ENCODE measurements at regions not wholly inside any gene's neighbourhood (a gene's known extent, or its start where the extent isn't known, plus 50 kb on each side); places are given as distances from the start of the nearest gene placed in this dataset.

DNA sequence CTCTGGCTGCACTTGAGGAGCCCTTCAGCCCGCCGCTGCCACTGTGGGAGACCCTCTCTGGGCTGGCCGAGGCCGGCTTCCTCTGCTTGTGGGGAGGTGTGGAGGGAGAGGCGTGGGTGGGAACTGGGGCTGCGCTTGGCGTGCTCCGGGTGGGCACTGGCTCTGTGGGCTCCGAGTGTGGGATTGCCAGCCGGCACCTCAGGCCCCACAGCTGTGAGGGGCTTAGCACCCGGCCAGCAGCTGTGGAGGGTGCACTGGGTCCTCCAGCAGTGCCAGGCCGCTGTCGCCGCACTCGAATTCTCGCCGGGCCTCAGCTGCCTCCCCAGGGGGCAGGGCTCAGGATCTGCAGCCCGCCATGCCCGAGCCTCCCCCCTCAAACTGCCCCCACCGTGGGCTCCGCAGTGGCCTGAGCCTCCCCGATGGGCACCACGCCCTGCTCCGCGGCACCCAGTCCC is 808.0 kb upstream of the SOX11 start:
- Histone ChIP-seq H3K4me3 (replicated peaks in 1 of 3) (no peak overlapping the region), H3K36me3 (no peaks in the 10 kb centered on the region), H3K27me3 (no peaks in the 10 kb centered on the region), H3K9me3 (no peaks in the 10 kb centered on the region), H3K27ac (no peak overlapping the region), H3K4me1 (peaks cover 3 to 15% of the 10 kb centered on the region in 2 donors)
- no peak for DNase-seq
- intact Hi-C loops (cut with DNase I) = no loop called here
- TF ChIP-seq, protein P1, sequence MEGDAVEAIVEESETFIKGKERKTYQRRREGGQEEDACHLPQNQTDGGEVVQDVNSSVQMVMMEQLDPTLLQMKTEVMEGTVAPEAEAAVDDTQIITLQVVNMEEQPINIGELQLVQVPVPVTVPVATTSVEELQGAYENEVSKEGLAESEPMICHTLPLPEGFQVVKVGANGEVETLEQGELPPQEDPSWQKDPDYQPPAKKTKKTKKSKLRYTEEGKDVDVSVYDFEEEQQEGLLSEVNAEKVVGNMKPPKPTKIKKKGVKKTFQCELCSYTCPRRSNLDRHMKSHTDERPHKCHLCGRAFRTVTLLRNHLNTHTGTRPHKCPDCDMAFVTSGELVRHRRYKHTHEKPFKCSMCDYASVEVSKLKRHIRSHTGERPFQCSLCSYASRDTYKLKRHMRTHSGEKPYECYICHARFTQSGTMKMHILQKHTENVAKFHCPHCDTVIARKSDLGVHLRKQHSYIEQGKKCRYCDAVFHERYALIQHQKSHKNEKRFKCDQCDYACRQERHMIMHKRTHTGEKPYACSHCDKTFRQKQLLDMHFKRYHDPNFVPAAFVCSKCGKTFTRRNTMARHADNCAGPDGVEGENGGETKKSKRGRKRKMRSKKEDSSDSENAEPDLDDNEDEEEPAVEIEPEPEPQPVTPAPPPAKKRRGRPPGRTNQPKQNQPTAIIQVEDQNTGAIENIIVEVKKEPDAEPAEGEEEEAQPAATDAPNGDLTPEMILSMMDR (IDR thresholded peaks at IDR 0.05) = no peak
- TF ChIP-seq POLR2A (IDR thresholded peaks at IDR 0.05) = no peak
- 91% methylated on average over 14 of the region's 25 CpGs; no CpG with 5 or more reads in 1 of the 2 donors for WGBS, 2 donors

- Histone ChIP-seq H3K27ac (no peak overlapping the region), H3K4me3 (replicated peaks in 1 of 3) (no peak overlapping the region), H3K9me3 (no peaks in the 10 kb centered on the region), H3K27me3 (no peaks in the 10 kb centered on the region), H3K4me1 (no peaks in the 10 kb centered on the region), H3K36me3 (no peaks in the 10 kb centered on the region)
- intact Hi-C loops (cut with DNase I) = no loop called here
- DNase-seq = no peak
- TF ChIP-seq, protein P1 (IDR thresholded peaks at IDR 0.05) = no peak
- TF ChIP-seq POLR2A (IDR thresholded peaks at IDR 0.05) = no peak
- WGBS, 2 donors = 75 to 85% methylated on average over 5 of the region's 5 CpGs
These were observed 800.8 kb upstream of the SOX11 start for GRCh38 chr2:4891394-4891793.

- H3K9me3 ChIP-seq = no peaks in the 10 kb centered on the region
- H3K36me3 ChIP-seq = no peaks in the 10 kb centered on the region
- H3K27me3 ChIP-seq = no peaks in the 10 kb centered on the region
- DNase-seq = no peak
- WGBS, 2 donors = 61 to 64% methylated on average over 6 of the region's 6 CpGs
- no peak overlapping the region for H3K27ac ChIP-seq
- no peak overlapping the region for H3K4me3 ChIP-seq (replicated peaks in 1 of 3)
- H3K4me1 ChIP-seq = no peaks in the 10 kb centered on the region
- no peak for TF ChIP-seq POLR2A (IDR thresholded peaks at IDR 0.05)
- TF ChIP-seq, protein P1 (IDR thresholded peaks at IDR 0.05) = no peak
- intact Hi-C loops (cut with DNase I) = no loop called here
These were observed 796.8 kb upstream of the SOX11 start for GRCh38 chr2:4895371-4895770.

GRCh38 chr2:4898706-4899105 is 793.5 kb upstream of the SOX11 start:
- Histone ChIP-seq H3K4me1 (peaks cover 0 to 3% of the 10 kb centered on the region in 2 donors), H3K27me3 (no peaks in the 10 kb centered on the region), H3K9me3 (no peaks in the 10 kb centered on the region), H3K4me3 (replicated peaks in 1 of 3) (no peak overlapping the region), H3K27ac (no peak overlapping the region), H3K36me3 (no peaks in the 10 kb centered on the region)
- intact Hi-C loops (cut with DNase I) = no loop called here
- TF ChIP-seq, protein P1 (IDR thresholded peaks at IDR 0.05) = no peak
- no peak for TF ChIP-seq POLR2A (IDR thresholded peaks at IDR 0.05)
- 84 to 92% methylated on average over 5 of the region's 5 CpGs for WGBS, 2 donors
- DNase-seq = no peak

GRCh38 chr2:4900242-4900641 is 791.9 kb upstream of the SOX11 start:
- no peak for DNase-seq
- Histone ChIP-seq H3K27ac (no peak overlapping the region), H3K4me3 (replicated peaks in 1 of 3) (no peak overlapping the region), H3K9me3 (no peaks in the 10 kb centered on the region), H3K27me3 (no peaks in the 10 kb centered on the region), H3K36me3 (no peaks in the 10 kb centered on the region), H3K4me1 (peaks cover 0 to 4% of the 10 kb centered on the region in 2 donors)
- intact Hi-C loops (cut with DNase I) = no loop called here
- TF ChIP-seq, protein P1 (IDR thresholded peaks at IDR 0.05) = no peak
- TF ChIP-seq POLR2A (IDR thresholded peaks at IDR 0.05) = no peak
- 91 to 93% methylated on average over 5 of the region's 5 CpGs for WGBS, 2 donors

All from thyroid gland (tissue), 4 donors.